IMR-90 (cell line): ENCODE measurements at regions not wholly inside any gene's neighbourhood (a gene's known extent, or its start where the extent isn't known, plus 50 kb on each side); places are given as distances from the start of the nearest gene placed in this dataset.

Experiments
- BHLHE40 ChIP-seq: fragments of 150-350 bp; IDR thresholded peaks from 2 replicates; pipeline ENCODE4 v1.6.1; 2016; ENCODE audit warnings: mild to moderate bottlenecking, low read depth, low read length
- CEBPB ChIP-seq: IDR thresholded peaks from 2 replicates; pipeline ENCODE4 v1.6.1; 2012; ENCODE audit warnings: low read depth, low read length, improper control_type of control experiment
- MAFK ChIP-seq: IDR thresholded peaks from 2 replicates; pipeline ENCODE4 v1.6.1; 2012; ENCODE audit warnings: low read depth, low read length, improper control_type of control experiment
- MAZ ChIP-seq: IDR thresholded peaks from 2 replicates; pipeline ENCODE4 v1.6.1; 2012; ENCODE audit warnings: low read depth, mild to moderate bottlenecking, low read length, improper control_type of control experiment, moderate library complexity, borderline replicate concordance
- MXI1 ChIP-seq: IDR thresholded peaks from 2 replicates; pipeline ENCODE4 v1.6.1; 2012; ENCODE audit warnings: low read depth, mild to moderate bottlenecking, low read length, moderate library complexity, borderline replicate concordance
- NFE2L2 ChIP-seq: fragments of 150-350 bp; IDR thresholded peaks from 2 replicates; pipeline ENCODE4 v1.6.1; 2016; ENCODE audit warnings: low read depth, mild to moderate bottlenecking, low read length
- POLR2A ChIP-seq: IDR thresholded peaks from 2 replicates; pipeline ENCODE4 v1.6.1; 2012; ENCODE audit warnings: mild to moderate bottlenecking, low read depth, low read length
- RAD21 ChIP-seq: IDR thresholded peaks from 2 replicates; pipeline ENCODE4 v1.6.1; 2012; ENCODE audit warnings: low read length, improper control_type of control experiment
- RCOR1 ChIP-seq: IDR thresholded peaks from 2 replicates; pipeline ENCODE4 v1.6.1; 2012; ENCODE audit warnings: mild to moderate bottlenecking, low read length, improper control_type of control experiment; ENCODE audit not compliant: insufficient replicate concordance
- RFX5 ChIP-seq: IDR thresholded peaks from 2 replicates; pipeline ENCODE4 v1.8.0; 2012; ENCODE audit warnings: low read depth, mild to moderate bottlenecking, low read length, moderate library complexity
- SMC3 ChIP-seq: fragments of 150-350 bp; IDR thresholded peaks from 2 replicates; pipeline ENCODE4 v1.6.1; 2016; ENCODE audit warnings: low read depth, mild to moderate bottlenecking, antibody characterized with exemption, low read length, moderate library complexity
- TF ChIP-seq, protein P1 (sequence below): conservative IDR thresholded peaks from 2 replicates; pipeline ENCODE4 v1.5.1; 2012; ENCODE audit warnings: mild to moderate bottlenecking, low read depth, low read length, improper control_type of control experiment
- TF ChIP-seq, protein P2 (sequence below): fragments of 150-350 bp; IDR thresholded peaks from 2 replicates; pipeline ENCODE4 v1.6.1; 2016; ENCODE audit warnings: low read depth, mild to moderate bottlenecking, low read length, moderate library complexity, borderline replicate concordance
- TF ChIP-seq, protein P3 (sequence below): fragments of 150-350 bp; IDR thresholded peaks from 2 replicates; pipeline ENCODE4 v1.6.1; 2017; ENCODE audit warnings: mild to moderate bottlenecking, antibody characterized with exemption, low read length, low read depth

DNA sequence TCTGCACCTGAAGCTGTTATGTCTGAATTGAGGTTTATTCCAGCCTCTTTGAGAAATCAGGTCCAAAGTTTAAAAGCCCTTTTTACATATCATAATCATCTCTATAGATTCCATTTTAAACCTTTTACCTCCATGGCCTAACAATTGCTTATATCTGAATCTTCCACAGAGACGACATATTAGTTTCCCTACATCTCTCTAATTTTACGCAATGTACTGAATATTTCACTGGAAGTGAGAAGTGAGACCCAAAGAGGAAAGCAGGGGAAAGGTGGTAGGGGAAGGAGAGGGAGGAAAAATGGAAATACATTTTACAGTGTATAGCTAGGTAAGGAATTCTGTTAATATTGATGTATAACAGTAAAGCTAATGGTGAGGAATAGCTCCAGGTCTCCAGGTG, 189.6 kb downstream of the MZT1 start:
- TF ChIP-seq, protein P1, sequence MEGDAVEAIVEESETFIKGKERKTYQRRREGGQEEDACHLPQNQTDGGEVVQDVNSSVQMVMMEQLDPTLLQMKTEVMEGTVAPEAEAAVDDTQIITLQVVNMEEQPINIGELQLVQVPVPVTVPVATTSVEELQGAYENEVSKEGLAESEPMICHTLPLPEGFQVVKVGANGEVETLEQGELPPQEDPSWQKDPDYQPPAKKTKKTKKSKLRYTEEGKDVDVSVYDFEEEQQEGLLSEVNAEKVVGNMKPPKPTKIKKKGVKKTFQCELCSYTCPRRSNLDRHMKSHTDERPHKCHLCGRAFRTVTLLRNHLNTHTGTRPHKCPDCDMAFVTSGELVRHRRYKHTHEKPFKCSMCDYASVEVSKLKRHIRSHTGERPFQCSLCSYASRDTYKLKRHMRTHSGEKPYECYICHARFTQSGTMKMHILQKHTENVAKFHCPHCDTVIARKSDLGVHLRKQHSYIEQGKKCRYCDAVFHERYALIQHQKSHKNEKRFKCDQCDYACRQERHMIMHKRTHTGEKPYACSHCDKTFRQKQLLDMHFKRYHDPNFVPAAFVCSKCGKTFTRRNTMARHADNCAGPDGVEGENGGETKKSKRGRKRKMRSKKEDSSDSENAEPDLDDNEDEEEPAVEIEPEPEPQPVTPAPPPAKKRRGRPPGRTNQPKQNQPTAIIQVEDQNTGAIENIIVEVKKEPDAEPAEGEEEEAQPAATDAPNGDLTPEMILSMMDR = no peak
- no peak for TF ChIP-seq CEBPB
- no peak for TF ChIP-seq MXI1
- TF ChIP-seq, protein P2, sequence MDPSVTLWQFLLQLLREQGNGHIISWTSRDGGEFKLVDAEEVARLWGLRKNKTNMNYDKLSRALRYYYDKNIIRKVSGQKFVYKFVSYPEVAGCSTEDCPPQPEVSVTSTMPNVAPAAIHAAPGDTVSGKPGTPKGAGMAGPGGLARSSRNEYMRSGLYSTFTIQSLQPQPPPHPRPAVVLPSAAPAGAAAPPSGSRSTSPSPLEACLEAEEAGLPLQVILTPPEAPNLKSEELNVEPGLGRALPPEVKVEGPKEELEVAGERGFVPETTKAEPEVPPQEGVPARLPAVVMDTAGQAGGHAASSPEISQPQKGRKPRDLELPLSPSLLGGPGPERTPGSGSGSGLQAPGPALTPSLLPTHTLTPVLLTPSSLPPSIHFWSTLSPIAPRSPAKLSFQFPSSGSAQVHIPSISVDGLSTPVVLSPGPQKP = no peak
- no peak for TF ChIP-seq POLR2A
- no peak for TF ChIP-seq RFX5
- no peak for TF ChIP-seq BHLHE40
- TF ChIP-seq, protein P3, sequence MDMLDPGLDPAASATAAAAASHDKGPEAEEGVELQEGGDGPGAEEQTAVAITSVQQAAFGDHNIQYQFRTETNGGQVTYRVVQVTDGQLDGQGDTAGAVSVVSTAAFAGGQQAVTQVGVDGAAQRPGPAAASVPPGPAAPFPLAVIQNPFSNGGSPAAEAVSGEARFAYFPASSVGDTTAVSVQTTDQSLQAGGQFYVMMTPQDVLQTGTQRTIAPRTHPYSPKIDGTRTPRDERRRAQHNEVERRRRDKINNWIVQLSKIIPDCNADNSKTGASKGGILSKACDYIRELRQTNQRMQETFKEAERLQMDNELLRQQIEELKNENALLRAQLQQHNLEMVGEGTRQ = no peak
- TF ChIP-seq SMC3 = no peak
- no peak for TF ChIP-seq RAD21
- no peak for TF ChIP-seq MAFK
- TF ChIP-seq NFE2L2 = no peak
- no peak for TF ChIP-seq RCOR1
- TF ChIP-seq MAZ = no peak
